Mammary epithelial cell (primary cell): ENCODE measurements at regions not wholly inside any gene's neighbourhood (a gene's known extent, or its start where the extent isn't known, plus 50 kb on each side); places are given as distances from the start of the nearest gene placed in this dataset.

Experiments
- EZH2 ChIP-seq: IDR thresholded peaks from 2 replicates; pipeline ENCODE4 v1.6.1; 2012; ENCODE audit warnings: low read length, inconsistent platforms, borderline replicate concordance
- TF ChIP-seq, protein P1 (sequence below), 2 donors: IDR thresholded peaks in 1 of 2; conservative IDR thresholded peaks in 1 of 2; 2 replicates each; pipeline ENCODE4 v1.5.1; 2011 to 2012; ENCODE audit warnings: inconsistent platforms in 2 of 2, low read length in 2 of 2, mild to moderate bottlenecking in 2 of 2, control low read depth in 1 of 2, low read depth in 1 of 2; ENCODE audit not compliant: insufficient read depth in 1 of 2; ENCODE audit errors: extremely low read depth in 1 of 2

DNA sequence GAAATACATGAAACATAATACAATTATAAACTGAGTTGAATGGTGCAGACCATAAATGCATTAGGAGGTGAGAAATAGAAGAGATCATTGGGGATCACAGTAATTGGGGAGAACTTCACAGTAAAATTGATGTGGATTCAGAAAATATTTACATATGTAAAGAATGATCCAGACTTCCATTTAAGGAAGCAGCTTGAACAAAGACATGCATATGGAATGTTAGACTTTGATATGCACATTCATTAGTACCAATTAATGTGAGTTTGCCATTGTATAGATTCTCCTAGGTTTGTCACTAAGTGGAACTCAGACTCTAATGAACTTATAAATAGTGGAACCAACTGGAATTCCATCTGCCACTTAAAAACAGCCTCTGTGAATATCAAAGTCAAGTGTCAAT lies 235.6 kb downstream of the PARM1 start:
- TF ChIP-seq EZH2: no peak
- TF ChIP-seq, protein P1, sequence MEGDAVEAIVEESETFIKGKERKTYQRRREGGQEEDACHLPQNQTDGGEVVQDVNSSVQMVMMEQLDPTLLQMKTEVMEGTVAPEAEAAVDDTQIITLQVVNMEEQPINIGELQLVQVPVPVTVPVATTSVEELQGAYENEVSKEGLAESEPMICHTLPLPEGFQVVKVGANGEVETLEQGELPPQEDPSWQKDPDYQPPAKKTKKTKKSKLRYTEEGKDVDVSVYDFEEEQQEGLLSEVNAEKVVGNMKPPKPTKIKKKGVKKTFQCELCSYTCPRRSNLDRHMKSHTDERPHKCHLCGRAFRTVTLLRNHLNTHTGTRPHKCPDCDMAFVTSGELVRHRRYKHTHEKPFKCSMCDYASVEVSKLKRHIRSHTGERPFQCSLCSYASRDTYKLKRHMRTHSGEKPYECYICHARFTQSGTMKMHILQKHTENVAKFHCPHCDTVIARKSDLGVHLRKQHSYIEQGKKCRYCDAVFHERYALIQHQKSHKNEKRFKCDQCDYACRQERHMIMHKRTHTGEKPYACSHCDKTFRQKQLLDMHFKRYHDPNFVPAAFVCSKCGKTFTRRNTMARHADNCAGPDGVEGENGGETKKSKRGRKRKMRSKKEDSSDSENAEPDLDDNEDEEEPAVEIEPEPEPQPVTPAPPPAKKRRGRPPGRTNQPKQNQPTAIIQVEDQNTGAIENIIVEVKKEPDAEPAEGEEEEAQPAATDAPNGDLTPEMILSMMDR (conservative IDR thresholded peaks at IDR 0.05 in 1 of 2, IDR thresholded peaks at IDR 0.05 in 1 of 2; ENCODE audit: extremely low read depth in 1 of 2, insufficient read depth in 1 of 2, low read depth in 1 of 2, low read length in 2 of 2): no peak
